ENCODE measurements at regions not wholly inside any gene's neighbourhood (a gene's known extent, or its start where the extent isn't known, plus 50 kb on each side); places are given as distances from the start of the nearest gene placed in this dataset.

DNA sequence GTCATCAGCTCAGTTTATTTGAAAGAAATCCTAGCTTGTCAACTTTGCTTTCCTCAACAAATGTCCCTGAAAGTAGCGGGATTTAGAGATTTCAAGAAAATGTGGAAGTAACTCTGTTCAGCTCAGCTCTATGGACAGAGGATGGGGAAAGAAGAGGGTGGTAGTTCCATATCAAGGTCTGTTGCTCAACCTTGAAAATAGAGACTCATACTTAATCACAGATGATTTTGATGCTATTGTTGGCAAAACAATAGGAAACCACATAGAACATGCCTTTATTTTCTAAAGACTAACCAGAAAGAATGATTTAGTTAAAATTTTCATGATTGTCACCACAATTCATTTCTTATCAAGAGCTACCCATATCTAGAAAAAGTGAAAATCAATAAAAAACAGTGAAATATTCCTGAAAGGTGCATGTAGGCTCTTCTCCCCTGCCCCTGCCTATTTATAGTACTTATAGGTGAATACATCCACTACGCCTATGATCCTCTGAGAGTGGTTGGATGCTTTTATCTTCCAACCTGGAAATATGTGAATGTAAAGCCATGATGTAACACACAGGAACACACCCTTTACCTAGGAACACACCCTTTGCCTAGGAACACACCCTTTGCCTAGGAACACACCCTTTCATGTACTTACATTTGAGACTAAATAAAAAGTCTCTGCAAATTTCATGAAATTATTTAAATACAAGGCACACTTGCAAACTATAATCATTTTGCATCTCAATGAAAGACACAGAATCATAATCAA lies 65.8 kb downstream of the ETAA1 start:
- Histone ChIP-seq H3K9ac (ENCODE audit: low read depth, low read length, poor library complexity, severe bottlenecking) (no peak overlapping the region), H3K4me2 (ENCODE audit: low read depth, low read length, poor library complexity, severe bottlenecking) (no peak overlapping the region), H4K20me1 (ENCODE audit: insufficient read depth, low read length, poor library complexity, severe bottlenecking) (no peaks in the 10 kb centered on the region), H3K79me2 (ENCODE audit: insufficient read depth, low read length) (no peaks in the 10 kb centered on the region), H3K9me2 (replicated peaks; ENCODE audit: low read depth, low read length) (no peaks in the 10 kb centered on the region), H3K9me3 (ENCODE audit: insufficient read depth, low read depth, low read length) (no peaks in the 10 kb centered on the region), H3K4me1 (ENCODE audit: insufficient read depth, low read length, poor library complexity, severe bottlenecking) (no peaks in the 10 kb centered on the region), H3F3A (ENCODE audit: low read depth) (no peaks in the 10 kb centered on the region), H3K27me3 (ENCODE audit: insufficient read depth, low read length, poor library complexity, severe bottlenecking) (no peaks in the 10 kb centered on the region), H3K36me3 (ENCODE audit: insufficient read depth, low read length) (no peaks in the 10 kb centered on the region), H3K4me3 (ENCODE audit: low read length, poor library complexity, severe bottlenecking) (no peak overlapping the region), H2AFZ (ENCODE audit: low read length) (no peak overlapping the region)
- TF ChIP-seq EZH2phosphoT487 (IDR thresholded peaks at IDR 0.05; ENCODE audit: borderline replicate concordance), result no peak
- TF ChIP-seq, protein P1, sequence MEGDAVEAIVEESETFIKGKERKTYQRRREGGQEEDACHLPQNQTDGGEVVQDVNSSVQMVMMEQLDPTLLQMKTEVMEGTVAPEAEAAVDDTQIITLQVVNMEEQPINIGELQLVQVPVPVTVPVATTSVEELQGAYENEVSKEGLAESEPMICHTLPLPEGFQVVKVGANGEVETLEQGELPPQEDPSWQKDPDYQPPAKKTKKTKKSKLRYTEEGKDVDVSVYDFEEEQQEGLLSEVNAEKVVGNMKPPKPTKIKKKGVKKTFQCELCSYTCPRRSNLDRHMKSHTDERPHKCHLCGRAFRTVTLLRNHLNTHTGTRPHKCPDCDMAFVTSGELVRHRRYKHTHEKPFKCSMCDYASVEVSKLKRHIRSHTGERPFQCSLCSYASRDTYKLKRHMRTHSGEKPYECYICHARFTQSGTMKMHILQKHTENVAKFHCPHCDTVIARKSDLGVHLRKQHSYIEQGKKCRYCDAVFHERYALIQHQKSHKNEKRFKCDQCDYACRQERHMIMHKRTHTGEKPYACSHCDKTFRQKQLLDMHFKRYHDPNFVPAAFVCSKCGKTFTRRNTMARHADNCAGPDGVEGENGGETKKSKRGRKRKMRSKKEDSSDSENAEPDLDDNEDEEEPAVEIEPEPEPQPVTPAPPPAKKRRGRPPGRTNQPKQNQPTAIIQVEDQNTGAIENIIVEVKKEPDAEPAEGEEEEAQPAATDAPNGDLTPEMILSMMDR (conservative IDR thresholded peaks at IDR 0.05; ENCODE audit: low read length), result no peak

DNA sequence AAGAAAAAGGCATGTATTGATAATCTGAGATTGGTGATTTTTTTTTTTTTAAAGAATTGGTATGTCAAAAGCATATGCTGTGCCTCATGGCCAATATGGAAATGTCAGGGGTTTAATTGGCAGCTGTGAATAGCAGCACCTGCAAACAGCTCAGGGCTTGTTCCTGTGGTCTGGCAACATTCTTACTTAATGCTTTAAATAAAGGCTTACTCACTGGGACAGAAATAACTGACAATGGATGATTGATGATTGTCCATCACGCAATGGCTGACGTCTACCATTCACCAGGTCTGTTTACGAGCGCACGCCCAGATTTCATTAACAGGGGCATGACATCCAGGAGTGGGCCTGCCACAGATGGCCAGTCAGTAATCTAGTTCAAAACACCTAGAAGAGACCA lies 66.7 kb downstream of the ETAA1 start:
- H3K9ac ChIP-seq (ENCODE audit: low read depth, low read length, poor library complexity, severe bottlenecking), result no peak overlapping the region
- no peaks in the 10 kb centered on the region for H3K9me3 ChIP-seq (ENCODE audit: insufficient read depth, low read depth, low read length)
- no peak overlapping the region for H3K4me2 ChIP-seq (ENCODE audit: low read depth, low read length, poor library complexity, severe bottlenecking)
- no peaks in the 10 kb centered on the region for H3K9me2 ChIP-seq (replicated peaks; ENCODE audit: low read depth, low read length)
- H3K4me1 ChIP-seq (ENCODE audit: insufficient read depth, low read length, poor library complexity, severe bottlenecking), result no peaks in the 10 kb centered on the region
- H4K20me1 ChIP-seq (ENCODE audit: insufficient read depth, low read length, poor library complexity, severe bottlenecking), result no peaks in the 10 kb centered on the region
- no peak overlapping the region for H3K4me3 ChIP-seq (ENCODE audit: low read length, poor library complexity, severe bottlenecking)
- TF ChIP-seq, protein P1 (conservative IDR thresholded peaks at IDR 0.05; ENCODE audit: low read length), result no peak
- TF ChIP-seq EZH2phosphoT487 (IDR thresholded peaks at IDR 0.05; ENCODE audit: borderline replicate concordance), result no peak
- no peaks in the 10 kb centered on the region for H3K36me3 ChIP-seq (ENCODE audit: insufficient read depth, low read length)
- H3K27me3 ChIP-seq (ENCODE audit: insufficient read depth, low read length, poor library complexity, severe bottlenecking), result no peaks in the 10 kb centered on the region
- H2AFZ ChIP-seq (ENCODE audit: low read length), result no peak overlapping the region
- H3F3A ChIP-seq (ENCODE audit: low read depth), result no peaks in the 10 kb centered on the region
- H3K79me2 ChIP-seq (ENCODE audit: insufficient read depth, low read length), result no peaks in the 10 kb centered on the region

DNA sequence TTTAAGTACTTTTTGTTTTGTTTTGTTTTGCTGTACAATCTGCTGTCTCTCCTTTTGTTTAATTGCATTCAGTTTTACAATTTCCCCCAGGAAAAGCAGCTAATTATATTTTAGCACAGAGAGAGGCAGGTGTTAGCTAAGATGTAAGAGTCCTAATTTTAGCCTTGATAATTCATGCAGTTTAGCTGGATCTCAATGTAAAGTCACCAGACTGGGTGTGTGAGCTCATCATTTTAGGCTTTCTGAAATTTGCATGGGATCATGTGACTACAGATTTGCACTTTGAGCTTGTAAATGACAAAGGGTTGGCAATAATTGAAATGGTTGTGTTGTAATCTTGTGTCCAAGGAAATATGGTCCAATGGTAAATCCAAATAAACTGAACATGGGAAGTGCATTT lies 68.5 kb downstream of the ETAA1 start:
- H3K4me1 ChIP-seq (ENCODE audit: insufficient read depth, low read length, poor library complexity, severe bottlenecking), result no peaks in the 10 kb centered on the region
- H3F3A ChIP-seq (ENCODE audit: low read depth), result no peaks in the 10 kb centered on the region
- H3K36me3 ChIP-seq (ENCODE audit: insufficient read depth, low read length), result no peaks in the 10 kb centered on the region
- no peak overlapping the region for H3K4me2 ChIP-seq (ENCODE audit: low read depth, low read length, poor library complexity, severe bottlenecking)
- no peak overlapping the region for H3K4me3 ChIP-seq (ENCODE audit: low read length, poor library complexity, severe bottlenecking)
- no peak for TF ChIP-seq EZH2phosphoT487 (IDR thresholded peaks at IDR 0.05; ENCODE audit: borderline replicate concordance)
- TF ChIP-seq, protein P1 (conservative IDR thresholded peaks at IDR 0.05; ENCODE audit: low read length), result no peak
- H3K27me3 ChIP-seq (ENCODE audit: insufficient read depth, low read length, poor library complexity, severe bottlenecking), result no peaks in the 10 kb centered on the region
- H3K9me2 ChIP-seq (replicated peaks; ENCODE audit: low read depth, low read length), result no peaks in the 10 kb centered on the region
- no peak overlapping the region for H3K9ac ChIP-seq (ENCODE audit: low read depth, low read length, poor library complexity, severe bottlenecking)
- H2AFZ ChIP-seq (ENCODE audit: low read length), result no peak overlapping the region
- H3K79me2 ChIP-seq (ENCODE audit: insufficient read depth, low read length), result no peaks in the 10 kb centered on the region
- no peaks in the 10 kb centered on the region for H4K20me1 ChIP-seq (ENCODE audit: insufficient read depth, low read length, poor library complexity, severe bottlenecking)
- no peaks in the 10 kb centered on the region for H3K9me3 ChIP-seq (ENCODE audit: insufficient read depth, low read depth, low read length)
